ENCODE measurements at regions not wholly inside any gene's neighbourhood (a gene's known extent, or its start where the extent isn't known, plus 50 kb on each side); places are given as distances from the start of the nearest gene placed in this dataset.
"Not testable (repeated sequence)": the region's sequence is repeated elsewhere in the genome, so short reads cannot be mapped to it uniquely, and the experiment has no call there.

GRCh38 chr16:65598621-65599020 is 476.8 kb upstream of the CDH11 start:
- DNase-seq = no peak

GRCh38 chr16:65583498-65583897 is 461.6 kb upstream of the CDH11 start:
- no peak for DNase-seq

- no peak for DNase-seq
These were observed 457.2 kb upstream of the CDH11 start for GRCh38 chr16:65579050-65579449.

- no peak for DNase-seq
These were observed 454.8 kb upstream of the CDH11 start for GRCh38 chr16:65576631-65577030.

- no peak for DNase-seq
These were observed 454.3 kb upstream of the CDH11 start for GRCh38 chr16:65576139-65576538.

- DNase-seq = no peak
These were observed 452.6 kb upstream of the CDH11 start for GRCh38 chr16:65574326-65574966.

- DNase-seq = no peak
These were observed 450.3 kb upstream of the CDH11 start for GRCh38 chr16:65572156-65572555.

- no peak for DNase-seq
These were observed 448.4 kb upstream of the CDH11 start for GRCh38 chr16:65570261-65570660.

GRCh38 chr16:65559846-65560245 is 438.0 kb upstream of the CDH11 start:
- no peak for DNase-seq

- not testable (repeated sequence) for DNase-seq
These were observed 427.8 kb upstream of the CDH11 start for GRCh38 chr16:65549689-65550088.

GRCh38 chr16:65548470-65548869 is 426.6 kb upstream of the CDH11 start:
- DNase-seq = no peak

GRCh38 chr16:65547772-65548446 is 426.0 kb upstream of the CDH11 start:
- DNase-seq = no peak

GRCh38 chr16:65546353-65546791 is 424.5 kb upstream of the CDH11 start:
- no peak for DNase-seq

GRCh38 chr16:65545413-65545956 is 423.6 kb upstream of the CDH11 start:
- DNase-seq = no peak

GRCh38 chr16:65543781-65544740 is 422.2 kb upstream of the CDH11 start:
- no peak for DNase-seq

GRCh38 chr16:65541646-65542045 is 419.8 kb upstream of the CDH11 start:
- no peak for DNase-seq

- DNase-seq = no peak
These were observed 419.0 kb upstream of the CDH11 start for GRCh38 chr16:65540901-65541300.

GRCh38 chr16:65538976-65539375 is 417.1 kb upstream of the CDH11 start:
- DNase-seq = no peak

- DNase-seq = no peak
These were observed 415.5 kb upstream of the CDH11 start for GRCh38 chr16:65537336-65537735.

- DNase-seq = no peak
These were observed 412.3 kb upstream of the CDH11 start for GRCh38 chr16:65534121-65534528.

- DNase-seq = no peak
These were observed 411.0 kb upstream of the CDH11 start for GRCh38 chr16:65532846-65533245.

- DNase-seq = no peak
These were observed 410.4 kb upstream of the CDH11 start for GRCh38 chr16:65532258-65532657.

- DNase-seq = no peak
These were observed 409.6 kb upstream of the CDH11 start for GRCh38 chr16:65531475-65531874.
